GM06990 (cell line): ENCODE measurements at regions not wholly inside any gene's neighbourhood (a gene's known extent, or its start where the extent isn't known, plus 50 kb on each side); places are given as distances from the start of the nearest gene placed in this dataset.

Experiments used
- DNase-seq: peaks from one replicate; pipeline ENCODE4 v3.0.0-alpha.2; 2011; ENCODE audit not compliant: insufficient read length; ENCODE audit errors: extremely low read depth
- H3K27me3 ChIP-seq: replicated peaks from 2 replicates; pipeline ENCODE4 v1.6.0; 2011; ENCODE audit warnings: low read length; ENCODE audit not compliant: control insufficient read depth, insufficient read depth
- H3K36me3 ChIP-seq: 2 replicates; pipeline ENCODE4 v1.5.1; 2011; ENCODE audit warnings: low read length; ENCODE audit not compliant: control insufficient read depth, insufficient read depth
- H3K4me3 ChIP-seq: replicated peaks from 2 replicates; pipeline ENCODE4 v1.5.1; 2011; ENCODE audit warnings: low read depth, mild to moderate bottlenecking, control low read depth, low read length
- CTCF ChIP-seq: IDR thresholded peaks from 2 replicates; pipeline ENCODE4 v1.5.1; 2011; ENCODE audit warnings: low read length, control low read depth, mild to moderate bottlenecking, inconsistent platforms; ENCODE audit not compliant: insufficient read depth, poor library complexity, severe bottlenecking

GRCh38 chr6:4656106-4656505, 120.1 kb upstream of the CDYL start:
- H3K27me3 ChIP-seq, result no peaks in the 10 kb centered on the region
- H3K4me3 ChIP-seq, result no peak overlapping the region
- no peak for DNase-seq
- TF ChIP-seq CTCF, result no peak
- no peaks in the 10 kb centered on the region for H3K36me3 ChIP-seq

GRCh38 chr6:4655196-4656025, 120.8 kb upstream of the CDYL start:
- Histone ChIP-seq H3K27me3 (no peaks in the 10 kb centered on the region), H3K4me3 (no peak overlapping the region), H3K36me3 (no peaks in the 10 kb centered on the region)
- DNase-seq, result no peak
- no peak for TF ChIP-seq CTCF

GRCh38 chr6:4653141-4653540, 123.1 kb upstream of the CDYL start:
- no peak overlapping the region for H3K4me3 ChIP-seq
- no peak for DNase-seq
- TF ChIP-seq CTCF, result no peak
- H3K27me3 ChIP-seq, result no peaks in the 10 kb centered on the region
- H3K36me3 ChIP-seq, result no peaks in the 10 kb centered on the region

GRCh38 chr6:4651831-4652467, 124.3 kb upstream of the CDYL start:
- no peak for TF ChIP-seq CTCF
- H3K4me3 ChIP-seq, result no peak overlapping the region
- H3K36me3 ChIP-seq, result no peaks in the 10 kb centered on the region
- DNase-seq, result no peak
- H3K27me3 ChIP-seq, result no peaks in the 10 kb centered on the region; the same call in 1 of the 2 replicates

- H3K27me3 ChIP-seq, result no peaks in the 10 kb centered on the region; the same call in 1 of the 2 replicates
- H3K36me3 ChIP-seq, result no peaks in the 10 kb centered on the region
- no peak overlapping the region for H3K4me3 ChIP-seq
- no peak for TF ChIP-seq CTCF
- DNase-seq, result no peak
These were observed 126.5 kb upstream of the CDYL start for GRCh38 chr6:4649728-4650127.
